Breast epithelium (tissue), 4 donors: ENCODE measurements at regions not wholly inside any gene's neighbourhood (a gene's known extent, or its start where the extent isn't known, plus 50 kb on each side); places are given as distances from the start of the nearest gene placed in this dataset.

Experiments
- DNase-seq, 2 donors: peaks; one replicate each; pipeline ENCODE4 v3.0.0-alpha.2; 2019; ENCODE audit warnings: low spot score in 2 of 2
- H3K27ac ChIP-seq, 2 donors: fragments of 200-600 bp; sonication (generic) in 1 of 2; one replicate each; pipeline ENCODE4 v1.5.1; 2016 to 2019; ENCODE audit warnings: mild to moderate bottlenecking in 1 of 2
- H3K27me3 ChIP-seq, 2 donors: fragments of 200-600 bp; sonication (generic) in 1 of 2; one replicate each; pipeline versions ENCODE4 v1.5.1 to v1.6.0; 2017 to 2019; ENCODE audit warnings: control low read depth in 1 of 2, mild to moderate bottlenecking in 1 of 2
- H3K36me3 ChIP-seq: fragments of 200-600 bp; one replicate; pipeline ENCODE4 v1.5.1; 2019
- H3K4me1 ChIP-seq, 2 donors: fragments of 200-600 bp; sonication (generic); one replicate each; pipeline ENCODE4 v1.5.1; 2016 to 2019; ENCODE audit warnings: control low read depth in 1 of 2
- H3K4me3 ChIP-seq, 3 donors: fragments of 200-600 bp; sonication (generic); 1 replicate in 2 of 3; 2 replicates in 1 of 3; pipeline ENCODE4 v1.5.1; 2016 to 2019; ENCODE audit warnings: mild to moderate bottlenecking in 3 of 3, moderate library complexity in 2 of 3
- H3K9me3 ChIP-seq, 2 donors: fragments of 200-600 bp; sonication (generic) in 1 of 2; one replicate each; pipeline ENCODE4 v1.5.1; 2016 to 2019; ENCODE audit warnings: control low read depth in 1 of 2
- CTCF ChIP-seq, 3 donors: fragments of 450-650 bp; IDR thresholded peaks; one replicate each; pipeline ENCODE4 v1.5.1; 2016 to 2017; ENCODE audit warnings: antibody characterized with exemption in 3 of 3, mild to moderate bottlenecking in 3 of 3, moderate library complexity in 3 of 3
- POLR2A ChIP-seq: fragments of 450-650 bp; IDR thresholded peaks from one replicate; pipeline ENCODE4 v1.6.1; 2016; ENCODE audit warnings: antibody characterized with exemption, mild to moderate bottlenecking, moderate library complexity
- POLR2AphosphoS5 ChIP-seq, 3 donors: sonication (generic); formaldehyde crosslinking; IDR thresholded peaks; one replicate each; pipeline ENCODE4 v1.6.1; 2017; ENCODE audit warnings: antibody characterized with exemption in 3 of 3
- intact Hi-C: fragments of 100-400 bp; cut with DNase I; formaldehyde crosslinking; loops from one replicate; pipeline ENCODE4 v1.15.1; 2023; ENCODE audit warnings: low total_unique reads

- no peaks in the 10 kb centered on the region for H3K27me3 ChIP-seq
- H3K36me3 ChIP-seq = no peaks in the 10 kb centered on the region
- no peak overlapping the region for H3K27ac ChIP-seq
- no peak overlapping the region for H3K4me3 ChIP-seq
- H3K4me1 ChIP-seq = no peaks in the 10 kb centered on the region
- no peak for TF ChIP-seq POLR2AphosphoS5 (IDR thresholded peaks at IDR 0.05)
- TF ChIP-seq CTCF (IDR thresholded peaks at IDR 0.05) = no peak
- TF ChIP-seq POLR2A = no peak
- intact Hi-C loops = no loop called here
- H3K9me3 ChIP-seq = no peaks in the 10 kb centered on the region
- DNase-seq = no peak
These were observed 445.4 kb downstream of the ZNF608 start for GRCh38 chr5:124300815-124301621.

DNA sequence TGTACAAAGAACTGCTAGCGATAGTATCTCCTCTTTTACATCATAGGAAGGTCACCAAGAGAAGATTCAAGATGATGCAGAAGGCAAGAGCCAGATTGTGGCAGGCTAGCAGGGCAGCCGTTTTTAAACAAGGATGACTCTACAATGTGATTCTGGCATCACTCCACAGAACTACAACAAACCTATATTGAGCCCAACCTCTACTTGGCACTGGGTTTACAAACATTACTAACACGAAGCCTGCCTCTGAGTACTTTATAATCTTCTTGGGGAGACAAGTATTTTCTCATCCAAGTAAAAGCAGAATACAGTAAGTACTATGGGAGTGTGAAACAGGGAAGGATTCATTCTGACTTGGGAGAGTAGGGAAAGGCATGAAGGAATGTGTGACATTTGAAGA lies 448.6 kb downstream of the ZNF608 start:
- TF ChIP-seq POLR2A (no peak), CTCF (IDR thresholded peaks at IDR 0.05) (no peak), POLR2AphosphoS5 (IDR thresholded peaks at IDR 0.05) (no peak)
- Histone ChIP-seq H3K4me1 (no peaks in the 10 kb centered on the region), H3K9me3 (no peaks in the 10 kb centered on the region), H3K4me3 (no peak overlapping the region), H3K36me3 (no peaks in the 10 kb centered on the region), H3K27ac (no peak overlapping the region), H3K27me3 (no peaks in the 10 kb centered on the region)
- DNase-seq = no peak
- intact Hi-C loops = no loop called here

DNA sequence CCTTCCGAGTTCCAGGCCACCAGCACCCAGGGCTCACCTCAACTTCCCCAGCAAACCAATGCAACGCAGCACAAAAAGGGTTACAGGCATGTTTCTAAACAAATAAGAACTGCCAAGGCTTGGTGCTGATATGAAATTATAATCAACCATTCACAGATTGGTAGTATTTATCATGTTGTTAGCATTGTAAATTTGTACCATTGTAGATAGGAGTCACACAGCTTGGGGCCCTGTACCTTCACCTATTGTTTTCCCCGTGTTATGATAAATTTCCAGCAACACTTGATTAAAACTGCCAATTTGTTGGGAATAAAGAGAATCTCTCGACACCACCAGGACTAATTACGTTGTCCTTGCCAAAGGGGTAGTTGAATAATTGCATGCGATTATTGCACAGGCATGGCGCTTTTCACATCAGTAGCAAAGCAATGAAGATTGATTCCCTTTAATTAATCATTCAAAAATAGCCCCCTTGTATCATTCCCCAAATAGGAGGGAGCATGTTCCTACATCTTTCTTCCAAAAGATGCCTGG lies 454.1 kb downstream of the ZNF608 start:
- no peak for DNase-seq
- Histone ChIP-seq H3K9me3 (no peaks in the 10 kb centered on the region), H3K27me3 (no peaks in the 10 kb centered on the region), H3K27ac (no peak overlapping the region), H3K4me1 (no peaks in the 10 kb centered on the region), H3K36me3 (no peaks in the 10 kb centered on the region), H3K4me3 (no peak overlapping the region)
- TF ChIP-seq POLR2AphosphoS5 (IDR thresholded peaks at IDR 0.05) (no peak), POLR2A (no peak)
- intact Hi-C loops = no loop called here

GRCh38 chr5:124289641-124290311 lies 456.7 kb downstream of the ZNF608 start:
- peak in 1 of 2 donors; percentile 82 for DNase-seq
- H3K4me1 ChIP-seq = no peaks in the 10 kb centered on the region
- TF ChIP-seq POLR2A (no peak), POLR2AphosphoS5 (IDR thresholded peaks at IDR 0.05) (peak in 1 of 3 donors; percentile 18), CTCF (IDR thresholded peaks at IDR 0.05) (peak in 1 of 3 donors; percentile 34)
- no peaks in the 10 kb centered on the region for H3K9me3 ChIP-seq
- no peaks in the 10 kb centered on the region for H3K36me3 ChIP-seq
- intact Hi-C loops = no loop called here
- H3K27me3 ChIP-seq = no peaks in the 10 kb centered on the region
- H3K27ac ChIP-seq = peak overlapping the region; percentile 60 to 73
- no peak overlapping the region for H3K4me3 ChIP-seq

- Histone ChIP-seq H3K4me3 (no peak overlapping the region), H3K9me3 (no peaks in the 10 kb centered on the region), H3K27ac (peak overlapping the region; percentile 60 to 73), H3K36me3 (no peaks in the 10 kb centered on the region), H3K27me3 (no peaks in the 10 kb centered on the region), H3K4me1 (no peaks in the 10 kb centered on the region)
- intact Hi-C loops = no loop called here
- TF ChIP-seq CTCF (IDR thresholded peaks at IDR 0.05) (no peak), POLR2AphosphoS5 (IDR thresholded peaks at IDR 0.05) (no peak), POLR2A (no peak)
- DNase-seq = peak in 1 of 2 donors; percentile 47
These were observed 457.3 kb downstream of the ZNF608 start for GRCh38 chr5:124289130-124289529.
